Activated T-cell treated with anti-CD3 and anti-CD28 coated beads, Interleukin-2, amount 50 U/mL, for 72 hours (primary cell): ENCODE measurements at regions not wholly inside any gene's neighbourhood (a gene's known extent, or its start where the extent isn't known, plus 50 kb on each side); places are given as distances from the start of the nearest gene placed in this dataset.

Experiments
- ATAC-seq, 2 donors: fragments of 150-1000 bp; cut with Tn5 transposase; replicated peaks in 1 of 2; 2 replicates each; pipeline ENCODE4 v1.10.0; 2021; ENCODE audit warnings: moderate library complexity in 2 of 2, mild to moderate bottlenecking in 1 of 2
- DNase-seq, 2 donors: peaks; one replicate each; pipeline ENCODE4 v3.0.0; 2021 to 2022; ENCODE audit warnings: mixed read lengths in 1 of 2
- H3K27ac Mint-ChIP-seq: one replicate; pipeline ENCODE4 v1.8.0; 2022; ENCODE audit warnings: mild to moderate bottlenecking, moderate library complexity, mixed read lengths
- H3K27me3 Mint-ChIP-seq: one replicate; pipeline ENCODE4 v1.8.0; 2022; ENCODE audit warnings: low read depth, mixed read lengths
- H3K36me3 Mint-ChIP-seq, 2 donors: one replicate each; pipeline ENCODE4 v1.8.0; 2022; ENCODE audit warnings: mixed read lengths in 2 of 2, mild to moderate bottlenecking in 1 of 2; ENCODE audit not compliant: insufficient read depth in 2 of 2
- H3K4me1 Mint-ChIP-seq: one replicate; pipeline ENCODE4 v1.8.0; 2022; ENCODE audit warnings: low read depth, mixed read lengths
- H3K4me3 Mint-ChIP-seq, 2 donors: one replicate each; pipeline ENCODE4 v1.8.0; 2022; ENCODE audit warnings: mild to moderate bottlenecking in 2 of 2, mixed read lengths in 2 of 2, moderate library complexity in 2 of 2
- H3K9me3 Mint-ChIP-seq, 2 donors: one replicate each; pipeline ENCODE4 v1.8.0; 2022; ENCODE audit warnings: mixed read lengths in 2 of 2

- Mint-ChIP-seq H3K4me3 (no peak overlapping the region), H3K27ac (no peak overlapping the region), H3K27me3 (no peaks in the 10 kb centered on the region), H3K4me1 (no peaks in the 10 kb centered on the region), H3K36me3 (no peaks in the 10 kb centered on the region), H3K9me3 (peaks cover 0 to 5% of the 10 kb centered on the region in 2 donors)
- DNase-seq = no peak
- no peak for ATAC-seq
Observed at GRCh38 chr9:80556631-80557030, 984.9 kb downstream of the TLE4 start.

- no peaks in the 10 kb centered on the region for H3K36me3 Mint-ChIP-seq
- H3K4me1 Mint-ChIP-seq = no peaks in the 10 kb centered on the region
Observed at GRCh38 chr9:80555782-80556325, 984.1 kb downstream of the TLE4 start.

GRCh38 chr9:80554856-80555255 is 983.1 kb downstream of the TLE4 start:
- DNase-seq = no peak
- Mint-ChIP-seq H3K4me3 (no peak overlapping the region), H3K9me3 (peaks cover 0 to 5% of the 10 kb centered on the region in 2 donors), H3K36me3 (no peaks in the 10 kb centered on the region), H3K27ac (no peak overlapping the region), H3K4me1 (no peaks in the 10 kb centered on the region), H3K27me3 (no peaks in the 10 kb centered on the region)
- no peak for ATAC-seq

More at GRCh38 chr9:80555782-80556325, 984.1 kb downstream of the TLE4 start:
- peaks cover 0 to 5% of the 10 kb centered on the region in 2 donors for H3K9me3 Mint-ChIP-seq
- ATAC-seq = no peak
- no peak for DNase-seq
- no peaks in the 10 kb centered on the region for H3K27me3 Mint-ChIP-seq
- H3K4me3 Mint-ChIP-seq = no peak overlapping the region
- H3K27ac Mint-ChIP-seq = no peak overlapping the region

- H3K36me3 Mint-ChIP-seq = no peaks in the 10 kb centered on the region
- ATAC-seq (no peak), DNase-seq (no peak)
- no peak overlapping the region for H3K4me3 Mint-ChIP-seq
- H3K27ac Mint-ChIP-seq = no peak overlapping the region
- H3K9me3 Mint-ChIP-seq = peaks cover 0 to 5% of the 10 kb centered on the region in 2 donors
- no peaks in the 10 kb centered on the region for H3K27me3 Mint-ChIP-seq
- no peaks in the 10 kb centered on the region for H3K4me1 Mint-ChIP-seq
Observed at GRCh38 chr9:80554301-80554700, 982.5 kb downstream of the TLE4 start.

GRCh38 chr9:80552931-80553330 is 981.2 kb downstream of the TLE4 start:
- Mint-ChIP-seq H3K4me1 (no peaks in the 10 kb centered on the region), H3K27me3 (no peaks in the 10 kb centered on the region), H3K36me3 (no peaks in the 10 kb centered on the region), H3K4me3 (no peak overlapping the region), H3K27ac (no peak overlapping the region), H3K9me3 (peaks cover 0 to 5% of the 10 kb centered on the region in 2 donors)
- DNase-seq = no peak
- ATAC-seq = no peak

- H3K4me1 Mint-ChIP-seq = no peaks in the 10 kb centered on the region
- peaks cover 0 to 4% of the 10 kb centered on the region in 2 donors for H3K9me3 Mint-ChIP-seq
- H3K27ac Mint-ChIP-seq = no peak overlapping the region
- H3K4me3 Mint-ChIP-seq = no peak overlapping the region
- DNase-seq (no peak), ATAC-seq (no peak)
- no peaks in the 10 kb centered on the region for H3K36me3 Mint-ChIP-seq
- H3K27me3 Mint-ChIP-seq = no peaks in the 10 kb centered on the region
Observed at GRCh38 chr9:80550181-80550580, 978.4 kb downstream of the TLE4 start.

- H3K4me1 Mint-ChIP-seq = no peaks in the 10 kb centered on the region
- no peaks in the 10 kb centered on the region for H3K36me3 Mint-ChIP-seq
- H3K9me3 Mint-ChIP-seq = peaks cover 0 to 3% of the 10 kb centered on the region in 2 donors
- no peak overlapping the region for H3K4me3 Mint-ChIP-seq
- H3K27ac Mint-ChIP-seq = no peak overlapping the region
- no peaks in the 10 kb centered on the region for H3K27me3 Mint-ChIP-seq
- ATAC-seq (no peak), DNase-seq (no peak)
Observed at GRCh38 chr9:80547613-80548012, 975.8 kb downstream of the TLE4 start.

GRCh38 chr9:80540387-80540786 is 968.6 kb downstream of the TLE4 start:
- Mint-ChIP-seq H3K4me1 (no peaks in the 10 kb centered on the region), H3K27me3 (no peaks in the 10 kb centered on the region), H3K9me3 (peaks cover 1 to 7% of the 10 kb centered on the region in 2 donors), H3K4me3 (no peak overlapping the region), H3K27ac (no peak overlapping the region), H3K36me3 (no peaks in the 10 kb centered on the region)
- DNase-seq (no peak), ATAC-seq (no peak)

- no peaks in the 10 kb centered on the region for H3K27me3 Mint-ChIP-seq
- no peaks in the 10 kb centered on the region for H3K4me1 Mint-ChIP-seq
- DNase-seq (no peak), ATAC-seq (no peak)
- H3K27ac Mint-ChIP-seq = no peak overlapping the region
- peaks cover 0 to 2% of the 10 kb centered on the region in 2 donors for H3K36me3 Mint-ChIP-seq
- no peak overlapping the region for H3K4me3 Mint-ChIP-seq
- H3K9me3 Mint-ChIP-seq = peaks cover 2 to 13% of the 10 kb centered on the region in 2 donors
Observed at GRCh38 chr9:80538976-80539375, 967.2 kb downstream of the TLE4 start.

- H3K9me3 Mint-ChIP-seq = peaks cover 11 to 12% of the 10 kb centered on the region in 2 donors
- H3K4me3 Mint-ChIP-seq = no peak overlapping the region
- no peak for ATAC-seq
- no peak for DNase-seq
- H3K27ac Mint-ChIP-seq = no peak overlapping the region
- H3K36me3 Mint-ChIP-seq = peaks cover 3% of the 10 kb centered on the region in 2 donors
- H3K27me3 Mint-ChIP-seq = no peaks in the 10 kb centered on the region
- H3K4me1 Mint-ChIP-seq = no peaks in the 10 kb centered on the region
Observed at GRCh38 chr9:80522465-80522864, 950.7 kb downstream of the TLE4 start.

GRCh38 chr9:80521151-80521550 is 949.4 kb downstream of the TLE4 start:
- no peaks in the 10 kb centered on the region for H3K4me1 Mint-ChIP-seq
- no peak overlapping the region for H3K4me3 Mint-ChIP-seq
- H3K9me3 Mint-ChIP-seq = peaks cover 9 to 12% of the 10 kb centered on the region in 2 donors
- no peak overlapping the region for H3K27ac Mint-ChIP-seq
- H3K27me3 Mint-ChIP-seq = no peaks in the 10 kb centered on the region
- DNase-seq = no peak
- no peak for ATAC-seq
- peaks cover 3% of the 10 kb centered on the region in 2 donors for H3K36me3 Mint-ChIP-seq

GRCh38 chr9:80520231-80520630 is 948.5 kb downstream of the TLE4 start:
- Mint-ChIP-seq H3K36me3 (peaks cover 3% of the 10 kb centered on the region in 2 donors), H3K4me1 (no peaks in the 10 kb centered on the region), H3K9me3 (peaks cover 9 to 13% of the 10 kb centered on the region in 2 donors), H3K4me3 (no peak overlapping the region), H3K27ac (no peak overlapping the region), H3K27me3 (no peaks in the 10 kb centered on the region)
- DNase-seq (no peak), ATAC-seq (no peak)

- Mint-ChIP-seq H3K36me3 (peaks cover 0 to 3% of the 10 kb centered on the region in 2 donors), H3K4me3 (no peak overlapping the region), H3K27me3 (no peaks in the 10 kb centered on the region), H3K27ac (no peak overlapping the region), H3K9me3 (peaks cover 11 to 17% of the 10 kb centered on the region in 2 donors), H3K4me1 (no peaks in the 10 kb centered on the region)
- ATAC-seq (no peak), DNase-seq (no peak)
Observed at GRCh38 chr9:80518441-80518840, 946.7 kb downstream of the TLE4 start.

- no peak for ATAC-seq
- Mint-ChIP-seq H3K9me3 (peaks cover 10 to 19% of the 10 kb centered on the region in 2 donors), H3K27me3 (no peaks in the 10 kb centered on the region), H3K27ac (peak overlapping the region; percentile 61), H3K36me3 (peaks cover 0 to 3% of the 10 kb centered on the region in 2 donors), H3K4me1 (no peaks in the 10 kb centered on the region), H3K4me3 (no peak overlapping the region)
- DNase-seq = no peak
Observed at GRCh38 chr9:80516679-80517078, 944.9 kb downstream of the TLE4 start.
